Stimulated activated naive CD8-positive, alpha-beta T cell treated with anti-CD3 and anti-CD28 coated beads, Interleukin-15, amount 100 ng/mL, for 72 hours (primary cell): ENCODE measurements at regions not wholly inside any gene's neighbourhood (a gene's known extent, or its start where the extent isn't known, plus 50 kb on each side); places are given as distances from the start of the nearest gene placed in this dataset.
"Not testable (repeated sequence)": the region's sequence is repeated elsewhere in the genome, so short reads cannot be mapped to it uniquely, and the experiment has no call there.

Experiments used
- ATAC-seq: fragments of 150-1000 bp; cut with Tn5 transposase; 2 replicates; pipeline ENCODE4 v1.10.0; 2021; ENCODE audit warnings: mild to moderate bottlenecking, moderate library complexity
- DNase-seq, 2 donors: peaks; one replicate each; pipeline ENCODE4 v3.0.0; 2021 to 2022
- H3K27ac Mint-ChIP-seq, 2 donors: one replicate each; pipeline ENCODE4 v1.8.0; 2022; ENCODE audit warnings: mild to moderate bottlenecking in 2 of 2, mixed read lengths in 2 of 2, moderate library complexity in 2 of 2
- H3K27me3 Mint-ChIP-seq: one replicate; pipeline ENCODE4 v1.8.0; 2022; ENCODE audit warnings: mixed read lengths
- H3K4me1 Mint-ChIP-seq: one replicate; pipeline ENCODE4 v1.8.0; 2022; ENCODE audit warnings: mild to moderate bottlenecking, mixed read lengths
- H3K4me3 Mint-ChIP-seq, 2 donors: one replicate each; pipeline ENCODE4 v1.8.0; 2022; ENCODE audit warnings: mild to moderate bottlenecking in 2 of 2, mixed read lengths in 2 of 2, moderate library complexity in 1 of 2
- H3K9me3 Mint-ChIP-seq, 2 donors: one replicate each; pipeline ENCODE4 v1.8.0; 2022; ENCODE audit warnings: mixed read lengths in 2 of 2

DNA sequence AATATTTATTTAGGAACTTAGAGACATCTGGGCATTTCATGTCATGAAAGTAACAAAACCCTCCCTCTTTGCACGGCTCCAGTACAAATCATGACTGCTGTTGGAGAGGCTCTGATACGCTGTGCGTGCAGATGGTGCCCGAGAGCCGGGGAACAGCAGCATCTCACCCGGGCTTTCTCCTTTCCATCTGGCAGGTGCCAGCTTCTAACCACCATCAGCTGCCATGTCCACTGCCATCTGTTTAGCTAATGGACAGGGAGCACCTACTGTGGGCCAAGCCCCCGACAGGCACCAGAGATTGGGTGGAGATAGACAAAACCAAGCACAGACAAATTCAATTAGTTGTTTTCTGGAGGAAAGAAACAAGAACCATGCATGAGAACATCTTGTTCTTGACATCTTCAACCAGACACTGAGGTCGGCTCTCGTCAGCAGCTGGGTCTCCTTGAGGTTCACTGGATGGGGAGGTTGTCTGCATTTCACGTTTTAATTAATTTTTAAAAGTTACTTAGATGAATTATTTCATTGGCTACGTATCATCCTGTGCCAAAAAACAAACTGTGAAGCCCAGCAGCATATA lies 323.7 kb downstream of the THBS2 start:
- peaks cover 0 to 7% of the 10 kb centered on the region in 2 donors for H3K9me3 Mint-ChIP-seq
- DNase-seq (no peak), ATAC-seq (no peak)
- H3K4me1 Mint-ChIP-seq = peaks cover 6% of the 10 kb centered on the region
- peaks cover 19% of the 10 kb centered on the region for H3K27me3 Mint-ChIP-seq
- no peak overlapping the region for H3K27ac Mint-ChIP-seq
- no peak overlapping the region for H3K4me3 Mint-ChIP-seq

GRCh38 chr6:168928012-168928411 lies 325.6 kb downstream of the THBS2 start:
- Mint-ChIP-seq H3K27ac (no peak overlapping the region), H3K4me1 (no peaks in the 10 kb centered on the region), H3K27me3 (no peaks in the 10 kb centered on the region)

GRCh38 chr6:168927026-168927425 lies 326.6 kb downstream of the THBS2 start:
- no peaks in the 10 kb centered on the region for H3K27me3 Mint-ChIP-seq
- no peak overlapping the region for H3K27ac Mint-ChIP-seq
- H3K4me1 Mint-ChIP-seq = no peaks in the 10 kb centered on the region
- no peak for DNase-seq
- peaks cover 0 to 7% of the 10 kb centered on the region in 2 donors for H3K9me3 Mint-ChIP-seq
- no peak for ATAC-seq
- no peak overlapping the region for H3K4me3 Mint-ChIP-seq

More at GRCh38 chr6:168928012-168928411, 325.6 kb downstream of the THBS2 start:
- Mint-ChIP-seq H3K4me3 (no peak overlapping the region), H3K9me3 (peaks cover 0 to 7% of the 10 kb centered on the region in 2 donors)
- ATAC-seq (no peak), DNase-seq (no peak)

DNA sequence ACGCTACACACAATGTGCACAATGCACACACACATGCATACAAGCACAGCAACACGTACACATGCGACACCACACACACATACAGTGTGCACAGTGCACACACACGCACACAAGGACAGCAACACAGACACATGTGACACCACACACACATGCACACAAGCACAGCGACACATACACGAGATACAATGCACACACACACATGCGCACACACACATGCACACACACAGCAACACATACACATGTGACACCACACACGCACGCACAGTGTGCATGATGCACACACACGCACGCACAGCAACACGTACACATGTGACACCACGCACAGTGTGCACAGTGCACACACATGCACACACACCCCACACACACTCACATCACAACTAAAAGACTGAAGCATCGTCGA lies 327.3 kb downstream of the THBS2 start:
- Mint-ChIP-seq H3K27ac (no peak overlapping the region), H3K27me3 (no peaks in the 10 kb centered on the region), H3K9me3 (peaks cover 0 to 7% of the 10 kb centered on the region in 2 donors), H3K4me3 (no peak overlapping the region), H3K4me1 (no peaks in the 10 kb centered on the region)
- ATAC-seq (no peak), DNase-seq (no peak)

DNA sequence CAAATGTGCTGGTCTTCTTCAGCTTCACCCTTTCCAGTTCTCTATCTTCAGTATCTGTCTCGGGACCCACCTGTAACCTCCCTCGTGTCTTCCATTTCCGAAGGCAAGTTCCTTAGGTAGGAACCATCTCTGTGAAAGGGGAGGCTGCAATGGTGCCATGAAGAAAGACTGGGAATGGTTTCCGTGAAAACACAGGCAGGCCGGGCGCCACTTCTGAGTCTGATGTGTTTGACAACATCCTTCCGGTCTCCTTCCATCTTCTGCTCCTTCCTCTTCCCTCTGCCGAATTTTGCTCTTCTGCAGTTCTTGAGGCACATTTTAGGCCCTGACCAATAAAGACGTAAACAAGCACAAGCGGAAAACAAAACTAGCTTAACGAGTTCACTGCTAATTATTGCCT lies 328.0 kb downstream of the THBS2 start:
- no peak for DNase-seq
- Mint-ChIP-seq H3K9me3 (peaks cover 0 to 7% of the 10 kb centered on the region in 2 donors), H3K27ac (no peak overlapping the region), H3K4me3 (no peak overlapping the region), H3K27me3 (no peaks in the 10 kb centered on the region), H3K4me1 (no peaks in the 10 kb centered on the region)
- no peak for ATAC-seq

GRCh38 chr6:168923171-168923570 lies 330.5 kb downstream of the THBS2 start:
- Mint-ChIP-seq H3K27me3 (peaks cover 7% of the 10 kb centered on the region), H3K4me3 (no peak overlapping the region), H3K27ac (no peak overlapping the region), H3K9me3 (peaks cover 0 to 7% of the 10 kb centered on the region in 2 donors), H3K4me1 (no peaks in the 10 kb centered on the region)
- ATAC-seq = no peak
- DNase-seq = no peak

GRCh38 chr6:168922436-168922835 lies 331.2 kb downstream of the THBS2 start:
- DNase-seq = no peak
- H3K27ac Mint-ChIP-seq = no peak overlapping the region

DNA sequence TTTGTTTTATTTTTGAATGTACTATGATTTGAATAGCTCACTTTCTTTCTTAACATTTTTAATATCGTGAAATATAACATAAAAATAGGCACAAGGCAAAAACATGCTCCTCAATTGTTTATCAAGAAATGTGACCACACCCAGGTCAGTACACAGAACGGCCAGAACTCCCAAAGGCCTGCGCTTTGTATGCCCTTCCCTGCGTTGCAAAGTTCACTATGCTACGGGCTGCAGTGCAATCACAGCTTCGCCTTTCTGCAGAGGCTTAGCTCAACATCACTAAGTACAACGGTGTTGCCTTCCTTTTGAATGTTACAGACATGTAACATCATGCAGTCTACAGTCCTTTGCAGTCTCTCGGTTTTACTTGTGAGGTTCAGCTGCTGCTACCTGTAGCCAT lies 333.4 kb downstream of the THBS2 start:
- Mint-ChIP-seq H3K27me3 (peaks cover 7% of the 10 kb centered on the region), H3K4me1 (no peaks in the 10 kb centered on the region), H3K27ac (no peak overlapping the region), H3K4me3 (no peak overlapping the region), H3K9me3 (no peaks in the 10 kb centered on the region)
- DNase-seq (no peak), ATAC-seq (no peak)

More at GRCh38 chr6:168922436-168922835, 331.2 kb downstream of the THBS2 start:
- Mint-ChIP-seq H3K9me3 (peaks cover 0 to 7% of the 10 kb centered on the region in 2 donors), H3K4me3 (no peak overlapping the region), H3K27me3 (peaks cover 7% of the 10 kb centered on the region), H3K4me1 (no peaks in the 10 kb centered on the region)
- no peak for ATAC-seq

GRCh38 chr6:168919470-168920179 lies 334.0 kb downstream of the THBS2 start:
- no peaks in the 10 kb centered on the region for H3K4me1 Mint-ChIP-seq
- DNase-seq (no peak), ATAC-seq (no peak)
- H3K4me3 Mint-ChIP-seq = no peak overlapping the region
- H3K9me3 Mint-ChIP-seq = no peaks in the 10 kb centered on the region
- peaks cover 7% of the 10 kb centered on the region for H3K27me3 Mint-ChIP-seq
- H3K27ac Mint-ChIP-seq = no peak overlapping the region

DNA sequence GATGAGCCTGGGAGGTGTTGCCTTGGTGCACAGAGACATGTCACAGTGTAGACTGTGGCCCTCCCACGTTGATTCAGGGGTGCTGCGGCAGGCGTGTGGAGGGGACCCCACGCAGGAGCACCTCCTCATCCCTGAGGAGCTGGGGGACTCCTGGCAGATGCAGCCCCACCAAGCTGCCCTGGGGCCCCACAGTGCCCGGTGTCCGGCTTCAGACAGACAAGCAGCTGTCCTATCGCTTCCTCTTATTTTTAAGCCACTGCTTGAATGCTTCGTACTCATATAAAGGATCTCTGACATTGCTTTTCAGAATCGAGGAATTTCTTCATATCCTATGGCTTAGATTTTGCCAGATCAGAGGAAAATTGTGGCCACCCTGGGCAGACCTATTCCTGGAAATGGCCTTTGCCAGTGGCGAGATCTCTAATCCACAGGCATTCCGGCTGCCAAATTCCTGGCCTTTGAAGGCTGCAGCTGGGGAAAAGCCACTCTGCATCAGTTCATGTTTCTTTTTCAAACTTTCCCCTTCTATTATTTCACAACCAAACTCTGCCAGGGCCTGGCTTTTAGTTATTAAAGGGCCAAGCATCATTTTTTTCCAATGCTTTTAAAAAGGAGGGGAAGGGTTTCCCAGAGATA lies 337.0 kb downstream of the THBS2 start:
- H3K9me3 Mint-ChIP-seq = no peaks in the 10 kb centered on the region
- DNase-seq (no peak), ATAC-seq (no peak)
- no peak overlapping the region for H3K27ac Mint-ChIP-seq
- no peaks in the 10 kb centered on the region for H3K4me1 Mint-ChIP-seq
- H3K27me3 Mint-ChIP-seq = peaks cover 7% of the 10 kb centered on the region
- no peak overlapping the region for H3K4me3 Mint-ChIP-seq

GRCh38 chr6:168915855-168916254 lies 337.8 kb downstream of the THBS2 start:
- DNase-seq (no peak), ATAC-seq (no peak)
- Mint-ChIP-seq H3K4me1 (no peaks in the 10 kb centered on the region), H3K9me3 (no peaks in the 10 kb centered on the region), H3K27me3 (peaks cover 7% of the 10 kb centered on the region), H3K4me3 (no peak overlapping the region), H3K27ac (no peak overlapping the region)

DNA sequence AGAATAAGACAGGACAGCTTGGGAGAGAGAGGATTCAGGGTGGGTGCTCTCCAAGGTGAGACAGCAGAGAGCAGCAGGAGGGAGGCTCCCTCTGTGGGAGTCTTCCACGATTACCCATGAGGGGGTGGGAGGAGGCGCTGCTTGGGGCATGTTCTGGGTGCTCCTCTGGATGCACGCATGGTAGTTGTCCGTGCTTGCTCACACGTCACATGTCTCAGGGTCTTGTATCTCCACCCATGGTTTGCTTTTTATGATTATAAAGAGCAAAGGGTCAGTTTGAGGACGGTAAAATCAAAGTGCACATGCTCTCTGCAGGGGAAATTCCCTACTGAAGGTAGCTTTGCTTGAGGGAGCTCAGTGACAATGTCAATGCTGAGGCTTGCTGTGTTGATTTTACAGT lies 338.4 kb downstream of the THBS2 start:
- Mint-ChIP-seq H3K27me3 (peaks cover 6% of the 10 kb centered on the region), H3K9me3 (no peaks in the 10 kb centered on the region), H3K27ac (no peak overlapping the region), H3K4me3 (no peak overlapping the region), H3K4me1 (no peaks in the 10 kb centered on the region)
- ATAC-seq (no peak), DNase-seq (no peak)

DNA sequence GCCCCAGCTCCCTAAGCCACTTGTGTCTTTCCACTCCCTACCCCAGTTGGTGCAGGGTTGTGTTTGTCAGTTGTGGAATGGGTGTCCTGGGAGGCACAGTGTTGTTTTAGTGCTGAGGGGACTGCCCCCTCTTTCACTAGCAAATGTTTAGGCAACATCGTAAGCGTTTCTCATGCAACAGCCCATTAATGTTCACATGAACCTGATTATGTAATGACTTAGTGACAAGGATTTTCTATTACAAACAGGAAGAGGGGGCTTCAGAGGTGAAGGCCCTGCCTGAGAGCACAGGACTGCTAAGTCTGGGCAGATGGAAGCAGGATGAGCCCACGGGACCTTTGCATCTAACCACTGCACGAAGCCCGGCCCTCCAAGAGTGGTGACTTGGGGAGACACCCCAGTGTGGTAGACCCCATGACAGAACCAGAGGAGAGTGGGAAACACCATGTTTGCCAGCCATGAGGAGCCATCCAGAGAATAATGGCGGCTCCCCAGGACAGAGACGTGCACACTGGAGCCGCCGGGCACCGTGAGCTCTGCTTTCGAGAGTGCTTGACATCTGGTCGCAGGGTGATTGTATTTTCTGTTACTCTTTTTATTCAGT lies 339.7 kb downstream of the THBS2 start:
- DNase-seq = no peak
- no peak overlapping the region for H3K27ac Mint-ChIP-seq
- H3K4me3 Mint-ChIP-seq = no peak overlapping the region
- no peaks in the 10 kb centered on the region for H3K27me3 Mint-ChIP-seq
- ATAC-seq = no peak
- no peaks in the 10 kb centered on the region for H3K4me1 Mint-ChIP-seq
- no peaks in the 10 kb centered on the region for H3K9me3 Mint-ChIP-seq

- H3K4me3 Mint-ChIP-seq, H3K9me3 Mint-ChIP-seq, H3K27ac Mint-ChIP-seq, H3K27me3 Mint-ChIP-seq, ATAC-seq, DNase-seq, H3K4me1 Mint-ChIP-seq: not testable (repeated sequence)
Observed at GRCh38 chr6:168913231-168913865, 340.3 kb downstream of the THBS2 start.

DNA sequence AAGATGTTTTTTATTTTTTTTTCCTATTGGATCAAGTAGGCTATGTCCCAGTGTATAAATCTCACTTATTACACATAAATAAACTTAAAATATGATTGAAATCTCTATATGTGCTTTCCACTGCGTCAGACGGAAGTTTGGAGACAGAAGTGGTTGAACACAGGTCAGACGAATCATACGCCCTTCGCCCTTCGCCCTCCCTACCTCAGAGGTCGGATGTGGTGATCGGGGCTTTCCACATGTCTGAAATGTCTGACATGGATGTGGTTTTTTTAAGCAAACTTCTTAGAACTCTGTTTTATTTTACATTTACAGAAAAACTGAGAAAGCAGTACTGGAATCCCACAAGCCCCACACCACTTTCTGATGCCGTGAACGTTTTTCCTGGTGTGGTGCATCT lies 344.4 kb downstream of the THBS2 start:
- no peak for DNase-seq
- no peaks in the 10 kb centered on the region for H3K4me1 Mint-ChIP-seq
- no peak overlapping the region for H3K4me3 Mint-ChIP-seq
- no peak for ATAC-seq
- no peaks in the 10 kb centered on the region for H3K27me3 Mint-ChIP-seq
- H3K9me3 Mint-ChIP-seq = no peaks in the 10 kb centered on the region
- H3K27ac Mint-ChIP-seq = no peak overlapping the region

GRCh38 chr6:168908887-168909286 lies 344.8 kb downstream of the THBS2 start:
- H3K4me3 Mint-ChIP-seq = no peak overlapping the region
- H3K27me3 Mint-ChIP-seq = no peaks in the 10 kb centered on the region
- no peaks in the 10 kb centered on the region for H3K9me3 Mint-ChIP-seq
- DNase-seq (no peak), ATAC-seq (no peak)
- no peak overlapping the region for H3K27ac Mint-ChIP-seq
- H3K4me1 Mint-ChIP-seq = no peaks in the 10 kb centered on the region
